ENCODE measurements at regions not wholly inside any gene's neighbourhood (a gene's known extent, or its start where the extent isn't known, plus 50 kb on each side); places are given as distances from the start of the nearest gene placed in this dataset.
"Not testable (repeated sequence)": the region's sequence is repeated elsewhere in the genome, so short reads cannot be mapped to it uniquely, and the experiment has no call there.

DNA sequence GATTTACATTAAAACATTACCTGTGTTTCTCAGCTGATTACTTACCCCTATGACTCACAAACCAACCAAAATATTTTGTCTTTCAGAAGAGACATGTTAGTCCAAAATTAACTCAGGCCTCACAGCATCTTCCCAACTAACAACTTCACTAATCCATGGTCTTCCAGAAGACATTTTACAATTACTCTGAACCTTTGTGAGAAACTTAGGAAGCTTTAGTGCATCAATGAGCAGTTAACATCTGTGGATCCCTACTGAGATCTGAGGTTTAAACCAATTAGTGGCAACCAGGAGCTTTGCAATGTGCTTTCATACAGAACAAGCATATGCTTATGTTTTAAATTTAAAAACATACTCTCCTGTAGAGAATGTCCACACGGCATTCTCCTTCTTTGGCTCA, 269.7 kb downstream of the UBE3D start:
- intact Hi-C loops (cut with micrococcal nuclease; ENCODE audit: unreplicated experiment): no loop called here
- no peaks in the 10 kb centered on the region for H4K20me1 ChIP-seq (ENCODE audit: insufficient read depth, low read length)
- H3K9me2 ChIP-seq (ENCODE audit: insufficient read depth, low read length): no peaks in the 10 kb centered on the region
- H2AFZ ChIP-seq (ENCODE audit: low read length): no peak overlapping the region
- H3K4me3 ChIP-seq (ENCODE audit: low read depth, low read length, poor library complexity, severe bottlenecking): no peak overlapping the region
- no peaks in the 10 kb centered on the region for H3K36me3 ChIP-seq (ENCODE audit: insufficient read depth, low read length)
- ChIA-PET CTCF (ENCODE audit: unreplicated experiment) (no interaction called here), POLR2A (no interaction called here)
- H3K9me3 ChIP-seq (ENCODE audit: low read length): no peaks in the 10 kb centered on the region
- no peak overlapping the region for H3K4me2 ChIP-seq (ENCODE audit: low read length)
- no peak overlapping the region for H3K27ac ChIP-seq (ENCODE audit: low read depth, low read length, poor library complexity, severe bottlenecking)
- H3K79me2 ChIP-seq (ENCODE audit: insufficient read depth, low read depth, low read length): no peaks in the 10 kb centered on the region
- BruUV-seq (replicated peaks): no TSS peak
- H3K4me1 ChIP-seq (ENCODE audit: insufficient read depth, low read length, poor library complexity, severe bottlenecking): no peaks in the 10 kb centered on the region
- TF ChIP-seq EZH2phosphoT487 (IDR thresholded peaks at IDR 0.05; ENCODE audit: borderline replicate concordance, low read depth, low read length): no peak
- TF ChIP-seq, protein P1, sequence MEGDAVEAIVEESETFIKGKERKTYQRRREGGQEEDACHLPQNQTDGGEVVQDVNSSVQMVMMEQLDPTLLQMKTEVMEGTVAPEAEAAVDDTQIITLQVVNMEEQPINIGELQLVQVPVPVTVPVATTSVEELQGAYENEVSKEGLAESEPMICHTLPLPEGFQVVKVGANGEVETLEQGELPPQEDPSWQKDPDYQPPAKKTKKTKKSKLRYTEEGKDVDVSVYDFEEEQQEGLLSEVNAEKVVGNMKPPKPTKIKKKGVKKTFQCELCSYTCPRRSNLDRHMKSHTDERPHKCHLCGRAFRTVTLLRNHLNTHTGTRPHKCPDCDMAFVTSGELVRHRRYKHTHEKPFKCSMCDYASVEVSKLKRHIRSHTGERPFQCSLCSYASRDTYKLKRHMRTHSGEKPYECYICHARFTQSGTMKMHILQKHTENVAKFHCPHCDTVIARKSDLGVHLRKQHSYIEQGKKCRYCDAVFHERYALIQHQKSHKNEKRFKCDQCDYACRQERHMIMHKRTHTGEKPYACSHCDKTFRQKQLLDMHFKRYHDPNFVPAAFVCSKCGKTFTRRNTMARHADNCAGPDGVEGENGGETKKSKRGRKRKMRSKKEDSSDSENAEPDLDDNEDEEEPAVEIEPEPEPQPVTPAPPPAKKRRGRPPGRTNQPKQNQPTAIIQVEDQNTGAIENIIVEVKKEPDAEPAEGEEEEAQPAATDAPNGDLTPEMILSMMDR (conservative IDR thresholded peaks at IDR 0.05; ENCODE audit: low read length): no peak
- no peak for DNase-seq (ENCODE audit: low spot score)

DNA sequence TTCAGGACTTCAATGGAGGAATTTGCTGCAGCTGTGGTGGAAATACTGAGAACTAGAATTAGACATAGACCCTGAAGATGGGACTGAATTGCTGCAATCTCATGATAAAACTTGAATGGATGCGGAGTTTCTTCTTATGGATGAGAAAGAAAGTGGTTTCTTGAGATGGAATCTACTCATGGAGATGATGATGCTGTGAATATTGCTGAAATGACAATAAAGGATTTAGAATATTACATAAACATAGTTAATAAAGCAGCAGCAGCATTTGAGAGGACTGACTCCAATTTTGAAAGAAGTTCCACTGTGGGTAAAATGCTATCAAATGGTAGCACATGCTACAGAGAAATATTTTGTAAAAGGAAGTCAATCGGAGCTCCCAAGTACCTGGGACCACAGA, 264.6 kb downstream of the UBE3D start:
- intact Hi-C loops (cut with micrococcal nuclease; ENCODE audit: unreplicated experiment): no loop called here
- CTCF ChIA-PET (ENCODE audit: unreplicated experiment): no interaction called here
- no TSS peak for BruUV-seq (replicated peaks)

DNA sequence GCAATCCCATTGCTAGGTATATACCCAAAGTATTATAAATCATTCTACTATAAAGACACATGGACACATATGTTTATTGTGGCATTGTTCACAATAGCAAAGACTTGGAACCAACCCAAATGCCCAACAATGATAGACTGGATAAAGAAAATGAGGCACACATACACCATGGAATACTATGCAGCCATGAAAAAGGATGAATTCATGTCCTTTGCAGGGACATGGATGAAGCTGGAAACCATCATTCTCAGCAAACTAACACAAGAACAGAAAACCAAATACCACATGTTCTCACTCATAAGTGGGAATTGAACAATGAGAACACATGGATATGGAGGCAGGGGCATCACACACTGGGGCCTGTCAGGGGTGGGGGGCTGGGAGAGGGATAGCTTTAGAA, 249.4 kb downstream of the UBE3D start:
- H3K9me3 ChIP-seq (ENCODE audit: low read length); H3K9me2 ChIP-seq (ENCODE audit: insufficient read depth, low read length); H3K27ac ChIP-seq (ENCODE audit: low read depth, low read length, poor library complexity, severe bottlenecking); DNase-seq (ENCODE audit: low spot score); H3K4me3 ChIP-seq (ENCODE audit: low read depth, low read length, poor library complexity, severe bottlenecking); CTCF ChIA-PET (ENCODE audit: unreplicated experiment); H3K4me1 ChIP-seq (ENCODE audit: insufficient read depth, low read length, poor library complexity, severe bottlenecking); H3K79me2 ChIP-seq (ENCODE audit: insufficient read depth, low read depth, low read length); H4K20me1 ChIP-seq (ENCODE audit: insufficient read depth, low read length); intact Hi-C loops (cut with micrococcal nuclease; ENCODE audit: unreplicated experiment); BruUV-seq (replicated peaks); H2AFZ ChIP-seq (ENCODE audit: low read length); H3K36me3 ChIP-seq (ENCODE audit: insufficient read depth, low read length); H3K4me2 ChIP-seq (ENCODE audit: low read length): not testable (repeated sequence)
- POLR2A ChIA-PET: interaction anchor here (0.7 kb wide), 1 partner anchor 1979 kb away, joined by 5 read pairs; no protein-coding TSS in a partner anchor

More for the DNA sequence above, 264.6 kb downstream of the UBE3D start:
- H2AFZ ChIP-seq (ENCODE audit: low read length): no peak overlapping the region
- no peaks in the 10 kb centered on the region for H3K9me2 ChIP-seq (ENCODE audit: insufficient read depth, low read length)
- no peaks in the 10 kb centered on the region for H3K9me3 ChIP-seq (ENCODE audit: low read length)
- no peak for DNase-seq (ENCODE audit: low spot score)
- no peak overlapping the region for H3K27ac ChIP-seq (ENCODE audit: low read depth, low read length, poor library complexity, severe bottlenecking)
- no peaks in the 10 kb centered on the region for H3K36me3 ChIP-seq (ENCODE audit: insufficient read depth, low read length)
- H3K4me3 ChIP-seq (ENCODE audit: low read depth, low read length, poor library complexity, severe bottlenecking): no peak overlapping the region
- POLR2A ChIA-PET: no interaction called here
- H3K4me2 ChIP-seq (ENCODE audit: low read length): no peak overlapping the region
- H3K4me1 ChIP-seq (ENCODE audit: insufficient read depth, low read length, poor library complexity, severe bottlenecking): no peaks in the 10 kb centered on the region
- H3K79me2 ChIP-seq (ENCODE audit: insufficient read depth, low read depth, low read length): no peaks in the 10 kb centered on the region
- TF ChIP-seq, protein P1 (conservative IDR thresholded peaks at IDR 0.05; ENCODE audit: low read length): no peak
- no peak for TF ChIP-seq EZH2phosphoT487 (IDR thresholded peaks at IDR 0.05; ENCODE audit: borderline replicate concordance, low read depth, low read length)
- H4K20me1 ChIP-seq (ENCODE audit: insufficient read depth, low read length): no peaks in the 10 kb centered on the region
